PFSK-1 (cell line): ENCODE measurements at regions not wholly inside any gene's neighbourhood (a gene's known extent, or its start where the extent isn't known, plus 50 kb on each side); places are given as distances from the start of the nearest gene placed in this dataset.

Experiments used
- FOXP2 ChIP-seq: optimal IDR thresholded peaks from 2 replicates; pipeline ENCODE3; 2011; ENCODE audit warnings: borderline replicate concordance, control low read depth, inconsistent platforms; ENCODE audit not compliant: insufficient read depth; ENCODE audit errors: extremely low read length, extremely low read depth
- POLR2AphosphoS5 ChIP-seq: IDR thresholded peaks from 2 replicates; pipeline ENCODE4 v1.6.1; 2012; ENCODE audit warnings: low read depth, mild to moderate bottlenecking, control low read depth, low read length, moderate library complexity
- SIN3A ChIP-seq: IDR thresholded peaks from 2 replicates; pipeline ENCODE4 v1.6.1; 2012; ENCODE audit warnings: mild to moderate bottlenecking, low read length, moderate library complexity, borderline replicate concordance; ENCODE audit not compliant: insufficient read depth
- TAF1 ChIP-seq: IDR thresholded peaks from 2 replicates; pipeline ENCODE4 v1.6.1; 2012; ENCODE audit warnings: low read length, control low read depth, borderline replicate concordance; ENCODE audit not compliant: insufficient read depth
- TF ChIP-seq, protein P1 (sequence below), 2 experiments: IDR thresholded peaks; 2 replicates each; pipeline versions ENCODE4 v1.6.1 to v1.8.0; 2011 to 2012; ENCODE audit warnings: low read depth in 2 of 2, low read length in 2 of 2, control low read depth in 1 of 2, inconsistent platforms in 1 of 2, mild to moderate bottlenecking in 1 of 2, moderate library complexity in 1 of 2; ENCODE audit not compliant: insufficient read depth in 1 of 2

DNA sequence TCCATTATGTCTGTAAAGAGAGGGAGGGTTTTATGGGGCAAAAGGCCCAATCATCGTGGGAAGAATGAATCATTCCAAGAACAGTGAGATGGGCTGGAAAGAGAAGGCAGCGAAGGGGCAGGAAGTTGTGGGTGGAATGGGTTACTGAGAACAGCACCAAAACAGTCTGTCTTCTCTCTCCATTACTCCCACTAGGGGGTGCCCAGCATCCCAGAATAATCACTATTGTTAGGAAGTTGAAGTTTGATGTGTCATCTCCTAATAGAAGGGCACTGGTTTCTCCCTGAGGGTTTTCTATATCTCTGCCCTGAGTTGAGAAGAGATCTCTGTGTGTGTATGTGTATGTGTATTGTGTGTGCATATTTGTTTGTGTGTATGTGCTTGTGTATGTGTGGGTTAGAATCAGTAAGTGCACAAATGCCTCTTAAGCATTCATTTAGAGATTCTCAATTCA lies 76.6 kb upstream of the MAP4K3 start:
- TF ChIP-seq FOXP2 (no peak), POLR2AphosphoS5 (no peak)
- TF ChIP-seq, protein P1, sequence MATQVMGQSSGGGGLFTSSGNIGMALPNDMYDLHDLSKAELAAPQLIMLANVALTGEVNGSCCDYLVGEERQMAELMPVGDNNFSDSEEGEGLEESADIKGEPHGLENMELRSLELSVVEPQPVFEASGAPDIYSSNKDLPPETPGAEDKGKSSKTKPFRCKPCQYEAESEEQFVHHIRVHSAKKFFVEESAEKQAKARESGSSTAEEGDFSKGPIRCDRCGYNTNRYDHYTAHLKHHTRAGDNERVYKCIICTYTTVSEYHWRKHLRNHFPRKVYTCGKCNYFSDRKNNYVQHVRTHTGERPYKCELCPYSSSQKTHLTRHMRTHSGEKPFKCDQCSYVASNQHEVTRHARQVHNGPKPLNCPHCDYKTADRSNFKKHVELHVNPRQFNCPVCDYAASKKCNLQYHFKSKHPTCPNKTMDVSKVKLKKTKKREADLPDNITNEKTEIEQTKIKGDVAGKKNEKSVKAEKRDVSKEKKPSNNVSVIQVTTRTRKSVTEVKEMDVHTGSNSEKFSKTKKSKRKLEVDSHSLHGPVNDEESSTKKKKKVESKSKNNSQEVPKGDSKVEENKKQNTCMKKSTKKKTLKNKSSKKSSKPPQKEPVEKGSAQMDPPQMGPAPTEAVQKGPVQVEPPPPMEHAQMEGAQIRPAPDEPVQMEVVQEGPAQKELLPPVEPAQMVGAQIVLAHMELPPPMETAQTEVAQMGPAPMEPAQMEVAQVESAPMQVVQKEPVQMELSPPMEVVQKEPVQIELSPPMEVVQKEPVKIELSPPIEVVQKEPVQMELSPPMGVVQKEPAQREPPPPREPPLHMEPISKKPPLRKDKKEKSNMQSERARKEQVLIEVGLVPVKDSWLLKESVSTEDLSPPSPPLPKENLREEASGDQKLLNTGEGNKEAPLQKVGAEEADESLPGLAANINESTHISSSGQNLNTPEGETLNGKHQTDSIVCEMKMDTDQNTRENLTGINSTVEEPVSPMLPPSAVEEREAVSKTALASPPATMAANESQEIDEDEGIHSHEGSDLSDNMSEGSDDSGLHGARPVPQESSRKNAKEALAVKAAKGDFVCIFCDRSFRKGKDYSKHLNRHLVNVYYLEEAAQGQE (IDR thresholded peaks at IDR 0.05; ENCODE audit: insufficient read depth in 1 of 2, low read depth in 2 of 2, low read length in 2 of 2) = peak in 1 of 2 experiments; percentile 17; a peak in 1 of 4 replicates

DNA sequence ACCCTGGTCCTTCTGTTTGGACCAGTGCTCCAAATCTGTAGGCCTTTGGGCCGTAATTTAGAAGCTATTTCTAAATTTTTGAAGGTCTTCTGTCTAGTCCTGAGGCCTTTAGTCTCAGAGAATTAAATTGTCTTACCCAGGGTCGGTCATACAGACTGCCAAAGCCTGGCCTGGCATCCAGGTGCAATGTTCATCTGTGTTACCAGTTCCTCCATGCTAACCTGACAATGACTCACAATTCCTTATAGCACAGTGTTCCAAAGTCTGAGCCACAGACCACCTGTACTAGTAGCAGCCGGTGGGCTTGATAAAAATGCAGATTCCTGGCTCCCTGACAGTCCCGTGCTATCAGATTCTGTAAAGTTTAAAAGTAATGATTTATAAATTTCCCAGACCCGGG lies 77.7 kb upstream of the MAP4K3 start:
- TF ChIP-seq SIN3A (no peak), FOXP2 (no peak), TAF1 (no peak), POLR2AphosphoS5 (no peak)
- TF ChIP-seq, protein P1 (IDR thresholded peaks at IDR 0.05; ENCODE audit: insufficient read depth in 1 of 2, low read depth in 2 of 2, low read length in 2 of 2) = no peak

DNA sequence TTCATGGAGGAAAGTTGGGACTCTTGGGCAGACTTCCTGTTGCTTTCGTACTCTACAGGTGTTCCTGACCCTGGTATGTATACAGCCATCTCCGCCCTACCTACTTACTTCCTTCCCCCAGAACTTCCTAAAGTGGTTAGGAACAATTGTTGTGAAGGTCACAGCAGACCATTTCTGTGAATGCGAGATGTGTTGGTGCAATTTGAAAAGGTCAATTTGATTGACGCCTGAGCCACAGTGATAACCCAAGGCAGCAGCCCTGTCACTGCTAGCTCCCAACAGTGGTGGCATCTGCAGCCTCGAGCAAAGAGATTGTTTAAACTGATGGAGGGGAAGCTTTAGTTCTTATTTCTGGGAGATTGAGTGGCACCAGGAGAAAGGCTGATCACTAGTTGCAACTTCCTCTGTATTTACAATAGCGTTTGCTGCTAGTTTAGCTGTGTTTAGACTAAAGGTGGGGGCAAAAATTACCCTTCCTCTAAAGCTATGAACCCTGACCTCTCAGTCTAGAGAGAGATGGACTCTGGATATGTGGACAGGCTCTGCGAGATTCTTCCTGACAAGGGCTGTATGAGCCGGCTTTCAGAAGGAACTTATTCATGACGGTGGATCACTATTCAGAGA lies 78.3 kb upstream of the MAP4K3 start:
- TF ChIP-seq POLR2AphosphoS5 (no peak), FOXP2 (no peak), SIN3A (no peak), TAF1 (no peak)
- TF ChIP-seq, protein P1 (IDR thresholded peaks at IDR 0.05; ENCODE audit: insufficient read depth in 1 of 2, low read depth in 2 of 2, low read length in 2 of 2) = no peak

DNA sequence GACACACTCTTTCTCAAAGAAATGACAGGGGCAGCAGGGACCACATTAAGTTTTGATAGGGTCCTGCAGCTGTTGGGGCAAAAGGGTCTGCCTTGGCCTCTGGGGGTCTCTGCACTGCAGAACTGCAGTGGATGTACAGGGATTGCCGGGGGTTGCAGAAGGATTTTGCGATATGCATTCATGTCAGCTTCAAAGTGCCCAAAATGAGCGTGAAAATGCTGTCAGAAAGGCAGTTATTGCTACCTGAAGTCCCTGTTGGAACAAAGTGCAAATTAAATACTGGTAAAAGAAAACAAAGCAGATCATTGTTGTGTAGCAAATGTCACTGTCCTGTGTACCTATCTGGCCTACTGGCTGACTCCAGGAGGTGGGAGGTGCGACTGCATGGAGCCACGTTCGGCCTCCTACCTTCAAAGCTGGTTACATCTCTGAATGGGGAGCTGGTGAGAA lies 78.8 kb upstream of the MAP4K3 start:
- TF ChIP-seq, protein P1 (IDR thresholded peaks at IDR 0.05; ENCODE audit: insufficient read depth in 1 of 2, low read depth in 2 of 2, low read length in 2 of 2) = no peak
- no peak for TF ChIP-seq TAF1

DNA sequence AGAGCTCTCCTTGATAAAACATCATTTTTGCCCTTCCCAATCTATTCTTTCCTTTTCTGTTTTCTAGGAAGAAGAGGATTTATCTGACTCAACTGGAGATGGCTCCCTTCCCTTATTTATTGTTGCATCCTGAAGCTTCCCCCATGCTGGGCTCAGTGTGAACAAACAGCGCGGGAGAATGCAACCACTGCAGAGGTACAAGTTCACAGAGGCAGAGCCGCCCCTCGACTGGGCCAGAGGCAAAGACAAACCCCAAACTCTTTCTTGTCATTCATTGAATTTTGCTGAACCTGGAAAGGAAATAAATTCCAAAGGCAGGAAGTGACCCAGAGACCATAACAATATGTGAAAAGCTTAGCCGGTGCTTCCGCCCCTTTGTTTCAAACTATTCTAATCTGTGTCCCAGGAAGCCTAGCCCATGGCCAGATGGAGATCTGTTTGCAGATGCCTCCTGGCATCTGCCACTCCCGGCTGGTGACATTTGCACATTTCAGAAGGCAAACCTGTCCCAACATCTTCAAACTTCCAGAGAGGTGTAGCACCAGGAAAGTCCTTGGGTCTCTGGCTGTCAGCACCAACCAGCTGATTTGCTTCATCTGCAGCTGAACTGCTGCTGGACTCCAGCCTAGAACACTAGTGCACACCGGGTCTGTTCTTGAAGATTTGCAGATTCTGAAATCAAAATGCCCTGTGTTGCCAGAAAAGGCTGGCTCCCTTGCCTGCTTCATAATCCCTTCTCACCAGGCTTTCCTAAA lies 79.4 kb upstream of the MAP4K3 start:
- peak; percentile 70; the same call in 1 of the 2 replicates for TF ChIP-seq SIN3A
- TF ChIP-seq, protein P1 (IDR thresholded peaks at IDR 0.05; ENCODE audit: insufficient read depth in 1 of 2, low read depth in 2 of 2, low read length in 2 of 2) = no peak
